Breast epithelium (tissue), 4 donors: ENCODE measurements at regions not wholly inside any gene's neighbourhood (a gene's known extent, or its start where the extent isn't known, plus 50 kb on each side); places are given as distances from the start of the nearest gene placed in this dataset.
"Not testable (repeated sequence)": the region's sequence is repeated elsewhere in the genome, so short reads cannot be mapped to it uniquely, and the experiment has no call there.

Experiments
- DNase-seq, 2 donors: peaks; one replicate each; pipeline ENCODE4 v3.0.0-alpha.2; 2019; ENCODE audit warnings: low spot score in 2 of 2
- H3K27ac ChIP-seq, 2 donors: fragments of 200-600 bp; sonication (generic) in 1 of 2; one replicate each; pipeline ENCODE4 v1.5.1; 2016 to 2019; ENCODE audit warnings: mild to moderate bottlenecking in 1 of 2
- H3K27me3 ChIP-seq, 2 donors: fragments of 200-600 bp; sonication (generic) in 1 of 2; one replicate each; pipeline versions ENCODE4 v1.5.1 to v1.6.0; 2017 to 2019; ENCODE audit warnings: control low read depth in 1 of 2, mild to moderate bottlenecking in 1 of 2
- H3K36me3 ChIP-seq: fragments of 200-600 bp; one replicate; pipeline ENCODE4 v1.5.1; 2019
- H3K4me1 ChIP-seq, 2 donors: fragments of 200-600 bp; sonication (generic); one replicate each; pipeline ENCODE4 v1.5.1; 2016 to 2019; ENCODE audit warnings: control low read depth in 1 of 2
- H3K4me3 ChIP-seq, 3 donors: fragments of 200-600 bp; sonication (generic); 1 replicate in 2 of 3; 2 replicates in 1 of 3; pipeline ENCODE4 v1.5.1; 2016 to 2019; ENCODE audit warnings: mild to moderate bottlenecking in 3 of 3, moderate library complexity in 2 of 3
- H3K9me3 ChIP-seq, 2 donors: fragments of 200-600 bp; sonication (generic) in 1 of 2; one replicate each; pipeline ENCODE4 v1.5.1; 2016 to 2019; ENCODE audit warnings: control low read depth in 1 of 2
- CTCF ChIP-seq, 3 donors: fragments of 450-650 bp; IDR thresholded peaks; one replicate each; pipeline ENCODE4 v1.5.1; 2016 to 2017; ENCODE audit warnings: antibody characterized with exemption in 3 of 3, mild to moderate bottlenecking in 3 of 3, moderate library complexity in 3 of 3
- POLR2A ChIP-seq: fragments of 450-650 bp; IDR thresholded peaks from one replicate; pipeline ENCODE4 v1.6.1; 2016; ENCODE audit warnings: antibody characterized with exemption, mild to moderate bottlenecking, moderate library complexity
- POLR2AphosphoS5 ChIP-seq, 3 donors: sonication (generic); formaldehyde crosslinking; IDR thresholded peaks; one replicate each; pipeline ENCODE4 v1.6.1; 2017; ENCODE audit warnings: antibody characterized with exemption in 3 of 3
- intact Hi-C: fragments of 100-400 bp; cut with DNase I; formaldehyde crosslinking; loops from one replicate; pipeline ENCODE4 v1.15.1; 2023; ENCODE audit warnings: low total_unique reads

GRCh38 chr4:111323496-111323895 is 700.6 kb upstream of the PITX2 start:
- intact Hi-C loops, result no loop called here
- no peak for DNase-seq

GRCh38 chr4:111323916-111324315 is 701.0 kb upstream of the PITX2 start:
- Histone ChIP-seq H3K27me3 (no peaks in the 10 kb centered on the region), H3K4me1 (no peaks in the 10 kb centered on the region), H3K36me3 (no peaks in the 10 kb centered on the region), H3K27ac (no peak overlapping the region), H3K9me3 (no peaks in the 10 kb centered on the region), H3K4me3 (no peak overlapping the region)
- intact Hi-C loops, result no loop called here
- TF ChIP-seq POLR2AphosphoS5 (IDR thresholded peaks at IDR 0.05) (no peak), CTCF (IDR thresholded peaks at IDR 0.05) (no peak), POLR2A (no peak)
- DNase-seq, result no peak

More at GRCh38 chr4:111323496-111323895, 700.6 kb upstream of the PITX2 start:
- H3K4me3 ChIP-seq, result no peak overlapping the region
- H3K36me3 ChIP-seq, result no peaks in the 10 kb centered on the region
- H3K4me1 ChIP-seq, result no peaks in the 10 kb centered on the region
- TF ChIP-seq CTCF (IDR thresholded peaks at IDR 0.05) (no peak), POLR2AphosphoS5 (IDR thresholded peaks at IDR 0.05) (no peak), POLR2A (no peak)
- no peaks in the 10 kb centered on the region for H3K9me3 ChIP-seq
- no peaks in the 10 kb centered on the region for H3K27me3 ChIP-seq
- no peak overlapping the region for H3K27ac ChIP-seq

GRCh38 chr4:111326450-111326849 is 703.6 kb upstream of the PITX2 start:
- intact Hi-C loops, result no loop called here
- Histone ChIP-seq H3K4me1 (no peaks in the 10 kb centered on the region), H3K9me3 (no peaks in the 10 kb centered on the region), H3K27me3 (no peaks in the 10 kb centered on the region), H3K4me3 (no peak overlapping the region), H3K27ac (no peak overlapping the region), H3K36me3 (no peaks in the 10 kb centered on the region)
- DNase-seq, result no peak
- TF ChIP-seq CTCF (IDR thresholded peaks at IDR 0.05), result no peak
- no peak for TF ChIP-seq POLR2AphosphoS5 (IDR thresholded peaks at IDR 0.05)
- no peak for TF ChIP-seq POLR2A

- TF ChIP-seq POLR2A, result no peak
- TF ChIP-seq POLR2AphosphoS5 (IDR thresholded peaks at IDR 0.05), result no peak
- TF ChIP-seq CTCF (IDR thresholded peaks at IDR 0.05), result no peak
- DNase-seq, result no peak
- Histone ChIP-seq H3K27ac (no peak overlapping the region), H3K4me1 (no peaks in the 10 kb centered on the region), H3K9me3 (no peaks in the 10 kb centered on the region), H3K36me3 (no peaks in the 10 kb centered on the region), H3K4me3 (no peak overlapping the region), H3K27me3 (no peaks in the 10 kb centered on the region)
- intact Hi-C loops, result no loop called here
Observed at GRCh38 chr4:111330786-111331185, 707.9 kb upstream of the PITX2 start.

- Histone ChIP-seq H3K4me1 (no peaks in the 10 kb centered on the region), H3K4me3 (no peak overlapping the region), H3K9me3 (no peaks in the 10 kb centered on the region), H3K27ac (no peak overlapping the region), H3K27me3 (no peaks in the 10 kb centered on the region), H3K36me3 (no peaks in the 10 kb centered on the region)
- TF ChIP-seq POLR2A (no peak), CTCF (IDR thresholded peaks at IDR 0.05) (no peak), POLR2AphosphoS5 (IDR thresholded peaks at IDR 0.05) (no peak)
- DNase-seq, result no peak
- intact Hi-C loops, result no loop called here
Observed at GRCh38 chr4:111334361-111334760, 711.5 kb upstream of the PITX2 start.

GRCh38 chr4:111337186-111337876 is 714.5 kb upstream of the PITX2 start:
- H3K27ac ChIP-seq, H3K4me1 ChIP-seq, H3K4me3 ChIP-seq, DNase-seq, H3K9me3 ChIP-seq, H3K27me3 ChIP-seq, H3K36me3 ChIP-seq, intact Hi-C loops: not testable (repeated sequence)
